Ishikawa (cell line): ENCODE measurements at regions not wholly inside any gene's neighbourhood (a gene's known extent, or its start where the extent isn't known, plus 50 kb on each side); places are given as distances from the start of the nearest gene placed in this dataset.

Experiments
- CEBPB ChIP-seq: IDR thresholded peaks from 2 replicates; pipeline ENCODE4 v1.6.1; 2012
- EP300 ChIP-seq: IDR thresholded peaks from 2 replicates; pipeline ENCODE4 v1.6.1; 2012; ENCODE audit warnings: borderline replicate concordance
- FOXM1 ChIP-seq: IDR thresholded peaks from 2 replicates; pipeline ENCODE4 v1.6.1; 2012; ENCODE audit warnings: low read depth, borderline replicate concordance
- TAF1 ChIP-seq: IDR thresholded peaks from 2 replicates; pipeline ENCODE4 v1.6.1; 2012; ENCODE audit warnings: low read depth, mild to moderate bottlenecking
- TCF12 ChIP-seq: IDR thresholded peaks from 2 replicates; pipeline ENCODE4 v1.6.1; 2012; ENCODE audit warnings: low read depth
- TEAD4 ChIP-seq: IDR thresholded peaks from 2 replicates; pipeline ENCODE4 v1.6.1; 2012
- YY1 ChIP-seq: IDR thresholded peaks from 2 replicates; pipeline ENCODE4 v1.6.1; 2012; ENCODE audit warnings: low read depth
- ZBTB7A ChIP-seq: IDR thresholded peaks from 2 replicates; pipeline ENCODE4 v1.6.1; 2012; ENCODE audit warnings: low read depth
- TF ChIP-seq, protein P1 (sequence below): IDR thresholded peaks from 2 replicates; pipeline ENCODE4 v1.6.1; 2012

DNA sequence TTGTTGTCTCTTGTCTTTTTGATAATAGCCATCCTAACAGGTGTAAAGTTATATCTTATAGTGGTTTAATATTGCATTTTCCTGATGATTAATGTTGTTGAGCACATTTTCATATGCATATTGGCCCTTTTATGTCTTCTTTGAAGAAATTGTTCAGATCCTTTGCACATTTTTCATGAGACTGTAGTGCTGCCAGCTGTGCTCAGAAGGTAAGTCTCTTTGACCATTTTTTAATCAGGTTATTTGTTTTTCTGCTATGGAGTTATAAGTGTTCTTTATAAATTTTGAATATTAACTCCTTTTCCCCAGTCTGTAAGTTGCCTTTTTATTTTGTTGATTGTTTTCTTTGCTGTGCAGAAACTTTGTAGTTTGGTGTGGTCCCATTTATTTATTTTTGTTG is 55.8 kb upstream of the ZNF184 start:
- TF ChIP-seq TEAD4: no peak
- TF ChIP-seq, protein P1, sequence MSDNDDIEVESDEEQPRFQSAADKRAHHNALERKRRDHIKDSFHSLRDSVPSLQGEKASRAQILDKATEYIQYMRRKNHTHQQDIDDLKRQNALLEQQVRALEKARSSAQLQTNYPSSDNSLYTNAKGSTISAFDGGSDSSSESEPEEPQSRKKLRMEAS: no peak
- TF ChIP-seq TCF12: no peak
- TF ChIP-seq FOXM1: no peak
- no peak for TF ChIP-seq CEBPB
- no peak for TF ChIP-seq EP300
- TF ChIP-seq ZBTB7A: no peak
- no peak for TF ChIP-seq TAF1
- TF ChIP-seq YY1: no peak
